Peyer's patch (tissue), 4 donors: ENCODE measurements at regions not wholly inside any gene's neighbourhood (a gene's known extent, or its start where the extent isn't known, plus 50 kb on each side); places are given as distances from the start of the nearest gene placed in this dataset.

Source experiments
- DNase-seq, 3 donors: peaks; one replicate each; pipeline ENCODE4 v3.0.0-alpha.2; 2017 to 2019
- H3K27ac ChIP-seq, 4 donors: fragments of 200-600 bp; sonication (generic); one replicate each; pipeline ENCODE4 v1.5.1; 2016 to 2019
- H3K27me3 ChIP-seq, 2 donors: fragments of 200-600 bp; sonication (generic); one replicate each; pipeline ENCODE4 v1.5.1; 2019
- H3K36me3 ChIP-seq, 3 donors: fragments of 200-600 bp; sonication (generic); one replicate each; pipeline ENCODE4 v1.5.1; 2016 to 2019
- H3K4me1 ChIP-seq, 4 donors: fragments of 200-600 bp; sonication (generic); one replicate each; pipeline ENCODE4 v1.5.1; 2016 to 2019
- H3K4me3 ChIP-seq, 4 donors: fragments of 200-600 bp; sonication (generic); 1 replicate in 3 of 4; 2 replicates in 1 of 4; pipeline ENCODE4 v1.5.1; 2016 to 2019; ENCODE audit warnings: mild to moderate bottlenecking in 1 of 4
- H3K9me3 ChIP-seq, 4 donors: fragments of 200-600 bp; sonication (generic); one replicate each; pipeline ENCODE4 v1.5.1; 2016 to 2019; ENCODE audit warnings: mild to moderate bottlenecking in 1 of 4
- POLR2A ChIP-seq, 2 donors: fragments of 450-650 bp; IDR thresholded peaks; one replicate each; pipeline ENCODE4 v1.5.1; 2017; ENCODE audit warnings: antibody characterized with exemption in 2 of 2, mild to moderate bottlenecking in 2 of 2, moderate library complexity in 2 of 2
- small RNA-seq, 2 donors: library from RNA; depleted of rRNA; stranded (forward); fragments of <200 nt; gene quantifications; one replicate each; pipeline ENCODE3, GENCODE V24; 2016
- TF ChIP-seq, protein P1 (sequence below), 6 experiments: fragments of 450-650 bp in 4 of 6; fragments of 200-600 bp in 2 of 6; sonication (generic) in 1 of 6; IDR thresholded peaks; one replicate each; pipeline ENCODE4 v1.5.1; 2017 to 2019; ENCODE audit warnings: antibody characterized with exemption in 6 of 6, mild to moderate bottlenecking in 3 of 6, moderate library complexity in 1 of 6

DNA sequence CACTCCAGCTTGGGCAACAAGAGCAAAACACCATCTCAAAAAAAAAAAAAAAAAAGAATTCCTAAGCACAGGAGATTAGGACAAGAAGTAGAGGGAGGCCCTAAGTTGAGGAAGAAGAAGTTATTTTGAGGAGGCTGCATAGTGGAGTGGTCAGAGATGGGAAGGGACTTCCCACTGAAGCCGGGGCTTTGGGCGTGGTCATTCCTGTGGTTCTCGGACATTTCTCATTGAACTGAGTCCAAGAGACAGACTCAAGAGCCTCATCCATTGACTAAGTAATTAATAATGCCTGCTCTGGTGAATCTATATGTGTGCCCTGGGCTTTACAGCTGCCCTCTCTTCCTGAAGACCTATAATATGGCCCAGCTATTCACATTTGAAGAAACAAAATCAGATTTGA, 53.2 kb upstream of the FTH1 start:
- TF ChIP-seq, protein P1, sequence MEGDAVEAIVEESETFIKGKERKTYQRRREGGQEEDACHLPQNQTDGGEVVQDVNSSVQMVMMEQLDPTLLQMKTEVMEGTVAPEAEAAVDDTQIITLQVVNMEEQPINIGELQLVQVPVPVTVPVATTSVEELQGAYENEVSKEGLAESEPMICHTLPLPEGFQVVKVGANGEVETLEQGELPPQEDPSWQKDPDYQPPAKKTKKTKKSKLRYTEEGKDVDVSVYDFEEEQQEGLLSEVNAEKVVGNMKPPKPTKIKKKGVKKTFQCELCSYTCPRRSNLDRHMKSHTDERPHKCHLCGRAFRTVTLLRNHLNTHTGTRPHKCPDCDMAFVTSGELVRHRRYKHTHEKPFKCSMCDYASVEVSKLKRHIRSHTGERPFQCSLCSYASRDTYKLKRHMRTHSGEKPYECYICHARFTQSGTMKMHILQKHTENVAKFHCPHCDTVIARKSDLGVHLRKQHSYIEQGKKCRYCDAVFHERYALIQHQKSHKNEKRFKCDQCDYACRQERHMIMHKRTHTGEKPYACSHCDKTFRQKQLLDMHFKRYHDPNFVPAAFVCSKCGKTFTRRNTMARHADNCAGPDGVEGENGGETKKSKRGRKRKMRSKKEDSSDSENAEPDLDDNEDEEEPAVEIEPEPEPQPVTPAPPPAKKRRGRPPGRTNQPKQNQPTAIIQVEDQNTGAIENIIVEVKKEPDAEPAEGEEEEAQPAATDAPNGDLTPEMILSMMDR (IDR thresholded peaks at IDR 0.05) = no peak
- no peak for TF ChIP-seq POLR2A (IDR thresholded peaks at IDR 0.05)
- Histone ChIP-seq H3K4me1 (peaks cover 0 to 7% (median 3%) of the 10 kb centered on the region in 4 donors), H3K36me3 (no peaks in the 10 kb centered on the region), H3K27ac (no peak overlapping the region), H3K27me3 (no peaks in the 10 kb centered on the region), H3K9me3 (no peaks in the 10 kb centered on the region), H3K4me3 (no peak overlapping the region)
- DNase-seq = no peak

DNA sequence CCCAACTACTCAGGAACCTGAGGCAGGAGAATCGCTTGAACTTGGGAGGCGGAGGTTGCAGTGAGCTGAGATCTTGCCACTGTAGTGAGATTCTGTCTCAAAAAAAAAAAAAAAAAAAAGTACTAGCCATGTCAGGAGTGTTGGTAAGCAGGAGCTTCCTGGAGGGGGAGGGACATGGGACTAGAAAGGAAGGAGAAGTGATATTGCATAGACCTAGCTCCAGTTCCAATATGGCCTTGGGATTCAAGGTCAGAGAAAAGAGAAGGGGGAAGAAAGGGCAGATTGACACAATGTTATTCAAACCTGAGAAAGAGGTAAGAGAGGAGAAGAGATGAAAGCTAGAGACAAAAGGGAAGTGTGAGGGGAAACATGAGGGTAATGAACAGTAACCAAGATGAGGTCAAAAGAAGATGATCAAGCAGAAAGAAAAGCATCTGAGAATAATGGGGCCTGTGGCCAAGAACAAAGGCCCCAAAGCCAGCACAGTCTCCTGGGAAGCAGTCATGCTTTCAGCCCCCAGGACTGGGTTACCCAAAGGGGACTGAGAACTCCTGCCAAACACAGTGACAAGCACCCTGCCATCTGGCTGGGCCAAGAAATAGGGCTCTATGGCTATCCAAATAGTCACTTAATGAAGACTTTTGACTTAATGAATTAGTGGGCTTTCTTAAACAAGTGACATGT, 51.7 kb upstream of the FTH1 start:
- no peak for TF ChIP-seq POLR2A (IDR thresholded peaks at IDR 0.05)
- TF ChIP-seq, protein P1 (IDR thresholded peaks at IDR 0.05) = no peak
- Histone ChIP-seq H3K27me3 (no peaks in the 10 kb centered on the region), H3K4me3 (no peak overlapping the region), H3K27ac (no peak overlapping the region), H3K36me3 (no peaks in the 10 kb centered on the region), H3K4me1 (peaks cover 0 to 3% (median 0%) of the 10 kb centered on the region in 4 donors), H3K9me3 (no peaks in the 10 kb centered on the region)
- DNase-seq = no peak

DNA sequence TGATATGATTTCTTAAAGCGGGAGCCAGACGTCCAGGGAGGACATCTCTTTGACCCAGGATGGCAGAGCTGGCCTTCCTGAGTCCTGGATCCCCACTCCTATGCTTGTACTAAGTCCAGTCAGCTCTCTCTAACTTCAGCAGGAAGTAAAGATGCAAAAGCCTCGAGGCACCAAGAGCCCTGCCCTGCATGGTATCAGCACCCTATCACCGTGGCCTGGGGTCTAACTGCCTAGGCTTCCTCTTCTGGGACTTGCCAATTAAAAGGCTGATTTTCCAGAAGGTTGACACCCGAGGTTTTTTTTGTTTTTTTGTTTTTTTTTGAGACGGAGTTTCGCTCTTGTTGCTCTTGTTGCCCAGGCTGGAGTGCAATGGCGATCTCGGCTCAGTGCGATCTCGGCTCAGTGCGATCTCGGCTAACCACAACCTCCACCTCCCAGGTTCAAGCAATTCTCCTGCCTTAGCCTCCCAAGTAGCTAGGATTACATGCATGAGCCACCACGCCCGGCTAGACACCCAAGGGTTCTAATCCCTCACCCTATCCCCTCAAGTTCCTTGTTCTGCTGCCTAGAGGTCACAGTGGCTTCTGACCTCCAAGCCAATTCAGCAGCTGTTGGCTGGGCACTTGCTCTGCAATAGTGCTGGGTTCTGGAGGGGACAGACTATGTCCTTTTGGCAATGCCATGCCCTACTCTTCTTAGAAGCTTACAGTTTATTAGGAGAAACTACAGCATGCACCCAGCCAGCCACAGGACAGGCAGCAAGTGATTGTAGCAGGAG, 50.6 kb upstream of the FTH1 start:
- Histone ChIP-seq H3K4me3 (no peak overlapping the region), H3K4me1 (peaks cover 0 to 11% (median 0%) of the 10 kb centered on the region in 4 donors), H3K27ac (no peak overlapping the region), H3K36me3 (no peaks in the 10 kb centered on the region), H3K9me3 (no peaks in the 10 kb centered on the region), H3K27me3 (no peaks in the 10 kb centered on the region)
- TF ChIP-seq, protein P1 (IDR thresholded peaks at IDR 0.05) = no peak
- TF ChIP-seq POLR2A (IDR thresholded peaks at IDR 0.05) = no peak
- DNase-seq = no peak

Small RNA genes lying in the stretch of these regions (small RNA-seq; reads per million reads assigned to genes)
- gene AP003733.2 = 0 reads per million in 2 donors
